ENCODE measurements at regions not wholly inside any gene's neighbourhood (a gene's known extent, or its start where the extent isn't known, plus 50 kb on each side); places are given as distances from the start of the nearest gene placed in this dataset.

DNA sequence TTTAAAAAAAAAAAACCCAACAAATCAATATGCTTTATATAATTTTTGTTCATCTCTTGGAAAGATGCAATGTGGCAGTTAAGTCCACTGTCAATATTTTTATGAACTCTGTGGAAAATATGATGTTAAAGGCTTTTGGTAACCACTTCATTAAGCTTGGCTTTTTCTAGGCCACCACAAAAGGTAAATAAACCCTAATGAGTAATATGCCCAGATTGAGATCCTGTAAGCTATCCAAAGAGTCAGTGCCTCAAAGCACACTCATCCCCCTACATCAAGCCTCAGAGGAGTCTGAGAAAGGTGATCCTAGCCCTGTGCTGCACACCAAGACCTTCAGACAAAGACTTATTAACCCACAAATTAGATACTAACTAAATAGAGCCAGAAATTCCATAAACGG lies 121.1 kb downstream of the CDC5L start:
- TF ChIP-seq POLR2A (IDR thresholded peaks at IDR 0.05) = no peak
- TF ChIP-seq, protein P1, sequence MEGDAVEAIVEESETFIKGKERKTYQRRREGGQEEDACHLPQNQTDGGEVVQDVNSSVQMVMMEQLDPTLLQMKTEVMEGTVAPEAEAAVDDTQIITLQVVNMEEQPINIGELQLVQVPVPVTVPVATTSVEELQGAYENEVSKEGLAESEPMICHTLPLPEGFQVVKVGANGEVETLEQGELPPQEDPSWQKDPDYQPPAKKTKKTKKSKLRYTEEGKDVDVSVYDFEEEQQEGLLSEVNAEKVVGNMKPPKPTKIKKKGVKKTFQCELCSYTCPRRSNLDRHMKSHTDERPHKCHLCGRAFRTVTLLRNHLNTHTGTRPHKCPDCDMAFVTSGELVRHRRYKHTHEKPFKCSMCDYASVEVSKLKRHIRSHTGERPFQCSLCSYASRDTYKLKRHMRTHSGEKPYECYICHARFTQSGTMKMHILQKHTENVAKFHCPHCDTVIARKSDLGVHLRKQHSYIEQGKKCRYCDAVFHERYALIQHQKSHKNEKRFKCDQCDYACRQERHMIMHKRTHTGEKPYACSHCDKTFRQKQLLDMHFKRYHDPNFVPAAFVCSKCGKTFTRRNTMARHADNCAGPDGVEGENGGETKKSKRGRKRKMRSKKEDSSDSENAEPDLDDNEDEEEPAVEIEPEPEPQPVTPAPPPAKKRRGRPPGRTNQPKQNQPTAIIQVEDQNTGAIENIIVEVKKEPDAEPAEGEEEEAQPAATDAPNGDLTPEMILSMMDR (IDR thresholded peaks at IDR 0.05) = no peak
- WGBS, 2 donors = 70 to 89% methylated on average over 1 of the region's 1 CpG
- DNase-seq = no peak
- no peaks in the 10 kb centered on the region for H3K9me3 ChIP-seq
- H3K36me3 ChIP-seq = no peaks in the 10 kb centered on the region
- no peak overlapping the region for H3K4me3 ChIP-seq
- peaks cover 0 to 18% (median 0%) of the 10 kb centered on the region in 3 donors for H3K4me1 ChIP-seq
- no peak overlapping the region for H3K27ac ChIP-seq
- no peaks in the 10 kb centered on the region for H3K27me3 ChIP-seq
- intact Hi-C loops (cut with DNase I) = no loop called here

DNA sequence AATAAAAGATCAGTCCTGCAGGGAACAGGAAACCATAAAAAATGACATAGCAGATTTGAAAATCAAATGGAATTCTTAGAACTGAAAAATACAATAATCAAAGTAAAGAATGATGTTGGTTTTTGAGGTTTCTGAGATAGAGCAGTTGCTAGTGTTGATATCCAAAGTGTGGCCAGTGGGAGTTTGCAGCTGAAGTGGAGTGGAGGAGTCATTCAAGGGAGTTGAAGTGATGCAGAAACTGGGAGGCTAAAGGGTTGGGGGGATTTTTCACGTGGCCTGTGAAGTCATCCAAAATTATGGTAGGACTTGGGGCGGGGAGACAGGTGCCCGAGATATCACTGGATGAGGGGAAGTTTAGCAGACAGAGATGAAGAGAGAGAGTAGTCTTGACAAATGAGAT lies 123.6 kb downstream of the CDC5L start:
- Histone ChIP-seq H3K9me3 (no peaks in the 10 kb centered on the region), H3K27me3 (no peaks in the 10 kb centered on the region), H3K27ac (no peak overlapping the region), H3K36me3 (no peaks in the 10 kb centered on the region), H3K4me3 (no peak overlapping the region), H3K4me1 (peaks cover 0 to 11% (median 0%) of the 10 kb centered on the region in 3 donors)
- intact Hi-C loops (cut with DNase I) = no loop called here
- DNase-seq = no peak
- no peak for TF ChIP-seq POLR2A (IDR thresholded peaks at IDR 0.05)
- TF ChIP-seq, protein P1 (IDR thresholded peaks at IDR 0.05) = no peak
- WGBS, 2 donors = 74 to 83% methylated on average over 3 of the region's 3 CpGs

DNA sequence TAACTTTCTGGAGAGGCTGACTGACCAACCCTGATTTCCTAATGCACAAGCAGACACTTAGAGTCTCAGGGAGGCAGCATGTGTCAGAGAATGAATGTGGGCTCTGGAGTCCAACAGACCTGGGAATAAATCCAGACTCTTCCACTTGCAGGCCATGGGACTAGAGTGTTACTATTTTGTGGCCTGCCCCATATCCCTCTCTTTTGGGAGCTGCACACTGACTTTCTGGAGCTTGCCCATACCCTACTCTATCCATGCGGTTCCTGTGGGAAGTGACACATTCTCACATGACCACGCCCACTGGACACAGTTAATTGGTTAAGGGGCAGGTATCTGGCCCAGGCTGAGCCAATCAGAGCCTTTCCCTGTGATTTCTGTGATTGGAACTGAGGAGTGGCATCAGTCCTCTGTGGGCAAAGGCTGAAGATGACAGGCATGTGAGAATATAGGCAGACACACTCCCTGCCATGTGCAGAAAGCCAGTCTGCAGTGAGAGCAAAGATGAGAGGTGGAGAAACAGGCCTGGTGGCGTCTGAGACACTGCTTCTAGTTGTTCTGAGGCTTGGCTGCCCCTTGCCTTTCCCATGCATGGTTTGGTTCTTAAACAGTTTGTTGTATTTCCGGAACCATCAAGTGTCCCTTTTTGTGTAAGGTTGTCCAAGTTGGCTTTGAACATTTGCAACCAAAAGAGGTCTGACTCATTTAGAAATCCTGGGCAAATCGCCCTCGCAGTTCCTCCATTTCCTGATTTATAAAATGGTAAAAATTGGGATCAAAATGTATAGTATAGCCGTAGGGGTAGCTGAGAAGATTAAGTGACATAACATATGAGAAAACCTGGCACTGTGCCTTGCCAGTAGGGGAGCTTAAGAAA lies 125.6 kb downstream of the CDC5L start:
- Histone ChIP-seq H3K4me3 (no peak overlapping the region), H3K27me3 (no peaks in the 10 kb centered on the region), H3K36me3 (no peaks in the 10 kb centered on the region), H3K9me3 (no peaks in the 10 kb centered on the region), H3K27ac (no peak overlapping the region), H3K4me1 (peaks cover 0 to 11% (median 0%) of the 10 kb centered on the region in 3 donors)
- WGBS, 2 donors = 20 to 46% methylated on average over 5 to 7 of the region's 7 CpGs
- no peak for TF ChIP-seq POLR2A (IDR thresholded peaks at IDR 0.05)
- TF ChIP-seq, protein P1 (IDR thresholded peaks at IDR 0.05) = no peak
- DNase-seq = no peak
- intact Hi-C loops (cut with DNase I) = no loop called here

DNA sequence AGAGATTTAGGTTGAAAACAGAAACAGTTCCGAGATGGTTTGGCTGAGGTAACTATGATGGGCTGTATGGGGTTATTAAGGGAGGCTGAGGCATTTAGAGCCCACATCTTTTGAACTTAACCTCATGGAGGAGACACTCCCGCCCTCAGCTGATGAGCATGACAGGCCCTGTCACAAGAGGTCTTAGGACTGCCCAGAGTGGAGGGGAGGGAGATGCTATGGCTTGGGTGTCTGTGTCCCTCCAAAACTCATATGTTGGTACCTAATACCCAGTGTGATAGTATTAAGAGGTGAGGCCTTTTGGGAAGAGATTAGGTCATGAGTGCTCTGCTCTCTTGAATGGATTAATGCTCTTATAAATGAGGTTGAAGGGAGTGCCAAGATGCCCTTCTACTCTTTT lies 126.6 kb downstream of the CDC5L start:
- WGBS, 2 donors = 89 to 93% methylated on average over 2 of the region's 2 CpGs

More for the DNA sequence above, 126.6 kb downstream of the CDC5L start:
- Histone ChIP-seq H3K27ac (no peak overlapping the region), H3K27me3 (no peaks in the 10 kb centered on the region), H3K9me3 (no peaks in the 10 kb centered on the region), H3K4me1 (peaks cover 0 to 11% (median 0%) of the 10 kb centered on the region in 3 donors), H3K4me3 (no peak overlapping the region), H3K36me3 (no peaks in the 10 kb centered on the region)
- intact Hi-C loops (cut with DNase I) = no loop called here
- TF ChIP-seq POLR2A (IDR thresholded peaks at IDR 0.05) = no peak
- TF ChIP-seq, protein P1 (IDR thresholded peaks at IDR 0.05) = no peak
- DNase-seq = no peak
